Retinal pigment epithelial cell (primary cell): ENCODE measurements at regions not wholly inside any gene's neighbourhood (a gene's known extent, or its start where the extent isn't known, plus 50 kb on each side); places are given as distances from the start of the nearest gene placed in this dataset.

Experiments
- DNase-seq: peaks from one replicate; pipeline ENCODE4 v3.0.0-alpha.2; 2010; ENCODE audit warnings: low read depth
- H3K4me3 ChIP-seq: 2 replicates; pipeline ENCODE4 v1.5.1; 2011; ENCODE audit warnings: mild to moderate bottlenecking, low read length, control low read depth, moderate library complexity
- TF ChIP-seq, protein P1 (sequence below): conservative IDR thresholded peaks from 2 replicates; pipeline ENCODE4 v1.5.1; 2011; ENCODE audit warnings: low read depth, low read length, control low read depth, inconsistent platforms

DNA sequence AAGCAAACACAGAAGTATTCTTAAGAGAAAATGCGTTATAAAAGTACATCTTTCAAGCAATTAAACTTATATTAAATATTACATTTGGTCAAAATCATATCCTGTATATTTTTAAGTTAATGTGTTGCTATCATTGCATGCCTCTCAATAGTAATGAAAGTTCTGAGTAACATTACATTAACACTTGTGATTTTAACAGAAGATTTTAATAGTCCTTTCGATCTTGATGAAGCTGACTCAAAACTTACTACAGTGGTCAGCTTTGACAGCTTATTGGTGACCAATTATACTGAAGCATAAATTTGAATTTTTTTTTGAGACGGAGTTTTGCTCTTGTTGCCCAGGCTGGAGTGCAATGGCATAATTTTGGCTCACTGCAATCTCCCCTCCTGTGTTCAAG lies 303.3 kb downstream of the GALR1 start:
- TF ChIP-seq, protein P1, sequence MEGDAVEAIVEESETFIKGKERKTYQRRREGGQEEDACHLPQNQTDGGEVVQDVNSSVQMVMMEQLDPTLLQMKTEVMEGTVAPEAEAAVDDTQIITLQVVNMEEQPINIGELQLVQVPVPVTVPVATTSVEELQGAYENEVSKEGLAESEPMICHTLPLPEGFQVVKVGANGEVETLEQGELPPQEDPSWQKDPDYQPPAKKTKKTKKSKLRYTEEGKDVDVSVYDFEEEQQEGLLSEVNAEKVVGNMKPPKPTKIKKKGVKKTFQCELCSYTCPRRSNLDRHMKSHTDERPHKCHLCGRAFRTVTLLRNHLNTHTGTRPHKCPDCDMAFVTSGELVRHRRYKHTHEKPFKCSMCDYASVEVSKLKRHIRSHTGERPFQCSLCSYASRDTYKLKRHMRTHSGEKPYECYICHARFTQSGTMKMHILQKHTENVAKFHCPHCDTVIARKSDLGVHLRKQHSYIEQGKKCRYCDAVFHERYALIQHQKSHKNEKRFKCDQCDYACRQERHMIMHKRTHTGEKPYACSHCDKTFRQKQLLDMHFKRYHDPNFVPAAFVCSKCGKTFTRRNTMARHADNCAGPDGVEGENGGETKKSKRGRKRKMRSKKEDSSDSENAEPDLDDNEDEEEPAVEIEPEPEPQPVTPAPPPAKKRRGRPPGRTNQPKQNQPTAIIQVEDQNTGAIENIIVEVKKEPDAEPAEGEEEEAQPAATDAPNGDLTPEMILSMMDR: no peak
- no peak for DNase-seq
- no peak overlapping the region for H3K4me3 ChIP-seq

DNA sequence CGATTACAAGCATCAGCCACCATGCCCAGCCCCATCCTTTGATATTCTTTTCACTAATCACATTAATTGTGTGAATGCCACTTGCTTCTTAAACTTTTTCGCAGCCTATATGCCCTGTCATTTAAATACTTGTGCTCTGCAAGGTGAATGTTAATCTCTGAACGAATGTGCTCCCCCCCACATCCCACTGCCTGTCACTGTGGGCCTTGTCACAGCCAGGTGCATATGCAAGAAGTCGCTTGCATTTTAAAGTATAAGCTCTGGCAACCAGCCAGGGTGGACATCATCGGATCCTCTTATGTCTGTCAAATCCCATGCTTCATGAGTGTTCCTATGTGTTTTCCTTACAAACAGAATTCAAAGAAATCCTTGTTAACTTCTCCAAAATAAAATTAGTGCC lies 304.4 kb downstream of the GALR1 start:
- DNase-seq: no peak
- TF ChIP-seq, protein P1: no peak
- H3K4me3 ChIP-seq: no peak overlapping the region

DNA sequence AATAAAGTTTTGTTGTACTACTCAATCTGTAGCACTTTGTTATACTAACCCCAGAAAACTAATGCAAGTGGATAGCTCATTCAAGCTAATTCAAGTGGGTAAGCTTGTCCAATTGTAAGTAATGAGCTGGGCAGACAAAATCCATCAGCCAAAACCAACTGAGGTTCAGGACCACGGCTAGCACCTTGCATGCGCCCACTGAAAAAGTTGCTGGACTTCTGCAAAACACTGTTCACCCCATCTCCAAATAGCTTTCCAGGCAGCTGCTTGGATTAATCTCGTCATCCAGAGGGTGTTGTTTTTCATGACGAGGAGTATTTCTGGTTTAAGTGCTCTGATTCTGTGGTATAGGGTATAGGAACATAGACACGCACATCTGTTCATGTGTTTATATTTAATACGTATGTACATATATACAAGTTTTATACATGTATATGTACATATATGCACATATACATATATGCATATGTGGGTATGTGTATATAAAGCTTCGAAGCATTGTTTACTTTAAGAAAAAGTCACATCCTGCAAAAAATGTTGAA lies 307.5 kb downstream of the GALR1 start:
- TF ChIP-seq, protein P1: no peak
- no peak for DNase-seq

DNA sequence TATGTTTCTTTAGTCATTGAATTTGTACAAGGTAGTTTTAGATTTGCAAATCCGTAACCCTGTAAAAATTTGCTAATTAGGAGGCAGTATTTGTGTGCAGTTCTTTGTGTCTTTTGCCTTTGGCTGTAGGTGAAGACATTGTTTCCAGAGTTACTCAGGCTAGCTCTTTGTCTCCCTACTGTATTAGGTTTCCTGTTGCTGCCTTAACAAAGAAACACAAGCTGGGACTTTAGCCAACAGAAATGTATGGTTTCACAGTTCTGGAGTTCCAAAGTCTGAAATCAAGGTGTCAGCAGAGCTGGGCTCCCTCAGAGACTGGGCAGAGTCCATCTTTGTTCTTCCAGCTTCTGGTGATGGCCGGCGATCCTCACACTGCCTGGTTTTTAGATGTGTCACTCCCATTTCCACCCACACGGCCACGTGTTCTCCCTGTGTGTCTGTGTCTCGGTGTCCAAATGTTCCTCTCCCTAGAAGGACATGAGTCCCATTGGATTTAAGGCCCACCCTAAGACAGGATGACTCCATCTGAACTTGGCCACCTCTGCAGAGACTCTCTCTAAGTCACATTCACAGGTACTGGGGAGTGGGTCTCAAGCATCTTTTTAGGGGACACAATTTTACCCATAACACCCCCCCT lies 309.7 kb downstream of the GALR1 start:
- DNase-seq: no peak
- H3K4me3 ChIP-seq: no peak overlapping the region
- TF ChIP-seq, protein P1: no peak

More for the DNA sequence above, 307.5 kb downstream of the GALR1 start:
- no peak overlapping the region for H3K4me3 ChIP-seq

DNA sequence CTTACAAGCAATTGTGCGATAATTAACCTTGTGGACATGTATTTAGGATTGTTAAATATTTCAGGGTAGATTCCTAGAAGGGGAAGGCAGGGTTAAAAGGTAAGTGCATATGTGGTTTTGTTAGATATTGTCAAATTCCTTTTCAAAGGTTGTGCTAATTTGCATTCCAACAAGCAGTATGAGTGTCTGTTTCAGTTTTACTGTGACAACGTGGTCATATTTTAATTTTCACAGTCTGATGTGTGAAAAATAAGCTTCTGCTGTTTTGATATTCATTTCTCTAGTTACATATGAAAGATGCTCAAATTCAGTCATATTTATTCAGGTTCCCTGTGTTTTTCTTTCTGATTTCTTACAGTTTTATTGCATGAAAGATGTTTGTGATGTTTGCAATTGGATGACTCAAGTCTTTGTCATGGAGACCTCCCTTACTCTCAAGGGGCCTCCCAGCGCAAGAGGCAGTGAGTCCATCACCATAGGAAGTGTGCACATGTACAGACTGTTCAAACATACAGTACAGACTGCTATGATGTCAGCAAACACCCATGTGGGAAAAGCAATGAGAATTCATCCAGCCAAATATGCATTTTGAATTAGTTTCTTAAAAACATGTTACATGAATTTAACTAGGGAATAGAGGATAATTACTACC lies 310.8 kb downstream of the GALR1 start:
- no peak overlapping the region for H3K4me3 ChIP-seq
- no peak for DNase-seq
- TF ChIP-seq, protein P1: no peak

DNA sequence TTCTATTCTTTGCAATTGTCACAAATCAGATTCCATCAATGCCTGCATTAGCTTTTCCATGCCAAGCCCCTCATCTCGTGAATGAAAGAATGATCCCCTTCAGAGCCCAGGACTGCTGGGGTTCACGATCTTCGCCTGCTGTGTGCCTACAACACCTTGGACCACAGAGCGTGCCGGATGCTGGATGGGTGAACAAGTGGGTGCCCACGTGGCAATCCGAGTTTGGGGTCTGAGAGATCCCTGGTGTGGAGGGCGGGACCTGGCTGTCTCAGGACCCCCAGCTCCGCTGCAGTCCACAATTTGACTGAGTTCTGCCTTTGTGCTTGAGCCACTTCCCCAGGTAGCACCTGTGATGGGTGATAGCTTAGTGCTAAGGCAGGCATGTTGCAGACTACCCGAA lies 317.0 kb downstream of the GALR1 start:
- no peak for DNase-seq
- TF ChIP-seq, protein P1: no peak
- no peak overlapping the region for H3K4me3 ChIP-seq

DNA sequence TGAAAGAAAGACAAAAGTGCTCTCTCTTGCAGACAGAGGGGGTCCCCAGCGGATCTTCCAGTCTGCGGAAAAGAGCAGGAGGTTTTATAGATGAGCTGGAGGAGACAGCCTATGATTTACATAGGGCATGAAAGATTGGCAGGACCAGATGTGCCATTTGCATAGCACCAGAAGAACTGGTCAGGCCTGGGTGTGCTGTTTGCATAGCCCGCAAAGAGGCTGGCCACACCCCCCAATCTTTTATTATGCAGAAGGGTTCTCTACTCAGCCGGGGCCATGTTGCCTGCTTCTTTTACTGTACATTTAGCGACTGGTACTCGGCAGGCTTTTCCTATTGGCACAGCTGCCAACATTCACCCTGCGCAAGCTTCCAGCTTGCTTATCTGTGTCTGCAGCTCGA lies 317.6 kb downstream of the GALR1 start:
- H3K4me3 ChIP-seq: no peak overlapping the region
- no peak for DNase-seq
- TF ChIP-seq, protein P1: no peak
